SH-SY5Y (cell line): ENCODE measurements at regions not wholly inside any gene's neighbourhood (a gene's known extent, or its start where the extent isn't known, plus 50 kb on each side); places are given as distances from the start of the nearest gene placed in this dataset.

Experiments
- GATA2 ChIP-seq: IDR thresholded peaks from 2 replicates; pipeline ENCODE4 v1.6.1; 2011; ENCODE audit warnings: mild to moderate bottlenecking, low read depth, low read length
- GATA3 ChIP-seq: IDR thresholded peaks from 2 replicates; pipeline ENCODE4 v1.6.1; 2011; ENCODE audit warnings: low read depth, mild to moderate bottlenecking, low read length, moderate library complexity

DNA sequence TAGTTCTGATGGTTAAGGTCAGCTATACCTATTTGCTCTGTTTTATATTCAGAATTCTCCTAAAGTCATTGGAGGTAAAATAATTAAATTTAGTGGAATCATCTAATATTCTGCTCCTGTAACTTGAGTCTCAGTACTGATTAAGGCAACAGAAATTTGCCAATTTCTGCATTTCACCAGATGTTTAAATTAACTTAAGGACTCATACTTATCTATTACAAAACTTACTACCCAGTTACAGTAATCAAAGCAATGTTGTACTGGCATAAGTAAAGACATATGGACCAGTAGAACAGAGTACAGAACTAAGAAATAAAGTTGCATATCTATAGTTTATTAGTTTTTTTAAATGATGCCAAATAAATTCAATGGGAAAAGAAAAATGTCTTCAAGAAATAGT lies 1043.8 kb downstream of the OTOL1 start:
- TF ChIP-seq GATA2 (no peak), GATA3 (no peak)
